HCT116 (cell line): ENCODE measurements at regions not wholly inside any gene's neighbourhood (a gene's known extent, or its start where the extent isn't known, plus 50 kb on each side); places are given as distances from the start of the nearest gene placed in this dataset.

Experiments
- EGR1 ChIP-seq: IDR thresholded peaks from 2 replicates; pipeline ENCODE4 v1.6.1; 2012; ENCODE audit warnings: low read depth
- EZH2 ChIP-seq: fragments of 200-600 bp; sonication (generic); IDR thresholded peaks from 2 replicates; pipeline ENCODE4 v1.6.1; 2017; ENCODE audit warnings: antibody characterized with exemption, mixed run types
- EZH2phosphoT487 ChIP-seq: fragments of 200-600 bp; IDR thresholded peaks from 2 replicates; pipeline ENCODE4 v1.6.1; 2018; ENCODE audit warnings: antibody characterized with exemption, borderline replicate concordance
- POLR2AphosphoS5 ChIP-seq: IDR thresholded peaks from 2 replicates; pipeline ENCODE4 v1.6.1; 2011; ENCODE audit warnings: mild to moderate bottlenecking, low read depth, low read length, moderate library complexity
- YY1 ChIP-seq: IDR thresholded peaks from 2 replicates; pipeline ENCODE4 v1.6.1; 2011; ENCODE audit warnings: low read length, low read depth, moderate library complexity, mild to moderate bottlenecking; ENCODE audit not compliant: insufficient replicate concordance; ENCODE audit errors: extremely low read depth
- TF ChIP-seq, protein P1 (sequence below), 3 experiments: fragments of 200-600 bp in 1 of 3; sonication (generic) in 1 of 3; IDR thresholded peaks in 2 of 3; conservative IDR thresholded peaks in 1 of 3; 2 replicates each; pipeline ENCODE4 v1.5.1; 2012 to 2017; ENCODE audit warnings: low read depth in 2 of 3, low read length in 2 of 3, antibody characterized with exemption in 1 of 3, borderline replicate concordance in 1 of 3, control low read depth in 1 of 3, mild to moderate bottlenecking in 1 of 3, mixed read lengths in 1 of 3, mixed run types in 1 of 3, moderate library complexity in 1 of 3; ENCODE audit not compliant: insufficient read depth in 1 of 3

DNA sequence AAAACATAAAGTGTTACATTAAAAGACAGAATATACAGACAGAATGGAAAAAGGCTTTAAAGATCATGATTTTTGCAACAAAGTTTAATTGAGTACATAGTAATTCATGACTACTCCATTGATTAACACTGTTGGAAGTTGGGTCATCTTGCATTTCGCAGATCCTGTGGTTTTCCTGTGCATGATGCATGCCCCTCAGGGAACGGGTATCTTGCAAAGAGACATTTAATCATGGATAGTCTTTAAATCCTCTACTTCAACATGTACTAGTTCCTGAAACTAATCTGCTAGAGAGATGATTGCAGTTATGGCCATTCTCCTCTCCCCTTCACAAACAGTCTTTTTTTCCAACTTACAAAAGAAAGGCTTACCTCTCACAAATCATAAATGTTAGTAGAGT, 155.6 kb upstream of the DSEL start:
- TF ChIP-seq, protein P1, sequence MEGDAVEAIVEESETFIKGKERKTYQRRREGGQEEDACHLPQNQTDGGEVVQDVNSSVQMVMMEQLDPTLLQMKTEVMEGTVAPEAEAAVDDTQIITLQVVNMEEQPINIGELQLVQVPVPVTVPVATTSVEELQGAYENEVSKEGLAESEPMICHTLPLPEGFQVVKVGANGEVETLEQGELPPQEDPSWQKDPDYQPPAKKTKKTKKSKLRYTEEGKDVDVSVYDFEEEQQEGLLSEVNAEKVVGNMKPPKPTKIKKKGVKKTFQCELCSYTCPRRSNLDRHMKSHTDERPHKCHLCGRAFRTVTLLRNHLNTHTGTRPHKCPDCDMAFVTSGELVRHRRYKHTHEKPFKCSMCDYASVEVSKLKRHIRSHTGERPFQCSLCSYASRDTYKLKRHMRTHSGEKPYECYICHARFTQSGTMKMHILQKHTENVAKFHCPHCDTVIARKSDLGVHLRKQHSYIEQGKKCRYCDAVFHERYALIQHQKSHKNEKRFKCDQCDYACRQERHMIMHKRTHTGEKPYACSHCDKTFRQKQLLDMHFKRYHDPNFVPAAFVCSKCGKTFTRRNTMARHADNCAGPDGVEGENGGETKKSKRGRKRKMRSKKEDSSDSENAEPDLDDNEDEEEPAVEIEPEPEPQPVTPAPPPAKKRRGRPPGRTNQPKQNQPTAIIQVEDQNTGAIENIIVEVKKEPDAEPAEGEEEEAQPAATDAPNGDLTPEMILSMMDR (IDR thresholded peaks at IDR 0.05 in 2 of 3, conservative IDR thresholded peaks at IDR 0.05 in 1 of 3; ENCODE audit: borderline replicate concordance in 1 of 3, insufficient read depth in 1 of 3, low read depth in 2 of 3, low read length in 2 of 3) = no peak
- TF ChIP-seq EGR1 = no peak
- no peak for TF ChIP-seq EZH2
- TF ChIP-seq EZH2phosphoT487 = no peak
- no peak for TF ChIP-seq YY1
- no peak for TF ChIP-seq POLR2AphosphoS5
